DOHH2 (cell line): ENCODE measurements at regions not wholly inside any gene's neighbourhood (a gene's known extent, or its start where the extent isn't known, plus 50 kb on each side); places are given as distances from the start of the nearest gene placed in this dataset.

Source experiments
- H3F3A ChIP-seq: fragments of 200-600 bp; sonication (generic), shearing (Covaris generic); 2 replicates; pipeline ENCODE4 v1.6.0; 2016; ENCODE audit warnings: antibody characterized with exemption, mild to moderate bottlenecking; ENCODE audit not compliant: control insufficient read depth, insufficient read depth
- H3K27ac ChIP-seq: fragments of 200-600 bp; sonication (generic); 2 replicates; pipeline ENCODE4 v1.5.1; 2014; ENCODE audit warnings: low read depth, mild to moderate bottlenecking, low read length, moderate library complexity
- H3K27me3 ChIP-seq: fragments of 200-600 bp; sonication (generic); 2 replicates; pipeline ENCODE4 v1.6.1; 2014; ENCODE audit warnings: mild to moderate bottlenecking, low read length, mixed read lengths; ENCODE audit not compliant: control insufficient read depth
- H3K36me3 ChIP-seq: fragments of 200-600 bp; sonication (generic); 2 replicates; pipeline ENCODE4 v1.6.1; 2014; ENCODE audit warnings: mild to moderate bottlenecking, low read length, moderate library complexity, mixed read lengths; ENCODE audit not compliant: control insufficient read depth
- H3K4me1 ChIP-seq: fragments of 200-600 bp; sonication (generic); 2 replicates; pipeline ENCODE4 v1.6.1; 2014; ENCODE audit warnings: mild to moderate bottlenecking, low read length, mixed read lengths; ENCODE audit not compliant: control insufficient read depth
- H3K4me2 ChIP-seq: fragments of 200-600 bp; sonication (generic); 2 replicates; pipeline ENCODE4 v1.6.0; 2014; ENCODE audit warnings: mild to moderate bottlenecking, low read length, moderate library complexity
- H3K4me3 ChIP-seq: fragments of 200-600 bp; sonication (generic); 2 replicates; pipeline ENCODE4 v1.5.1; 2014; ENCODE audit warnings: mild to moderate bottlenecking, low read length, mixed read lengths
- H3K79me2 ChIP-seq: fragments of 200-600 bp; sonication (generic); 2 replicates; pipeline ENCODE4 v1.6.1; 2014; ENCODE audit warnings: mild to moderate bottlenecking, low read length, mixed read lengths; ENCODE audit not compliant: control insufficient read depth
- H3K9me2 ChIP-seq: fragments of 200-600 bp; sonication (generic); replicated peaks from 2 replicates; pipeline ENCODE4 v1.6.1; 2014; ENCODE audit warnings: mild to moderate bottlenecking, low read length, mixed read lengths; ENCODE audit not compliant: control insufficient read depth
- H3K9me3 ChIP-seq: fragments of 200-600 bp; sonication (generic); 2 replicates; pipeline ENCODE4 v1.6.1; 2014; ENCODE audit warnings: antibody characterized with exemption, low read length, mixed read lengths; ENCODE audit not compliant: control insufficient read depth, insufficient read depth
- H4K20me1 ChIP-seq: fragments of 200-600 bp; sonication (generic); 2 replicates; pipeline ENCODE4 v1.6.0; 2014; ENCODE audit warnings: low read depth, mild to moderate bottlenecking, antibody characterized with exemption, low read length, moderate library complexity; ENCODE audit not compliant: control insufficient read depth, insufficient read depth
- EZH2phosphoT487 ChIP-seq: fragments of 200-600 bp; sonication (generic); IDR thresholded peaks from 2 replicates; pipeline ENCODE4 v1.6.1; 2017; ENCODE audit warnings: borderline replicate concordance, mild to moderate bottlenecking, antibody characterized with exemption, low read length, moderate library complexity, mixed read lengths
- TF ChIP-seq, protein P1 (sequence below): fragments of 200-600 bp; sonication (generic); IDR thresholded peaks from one replicate; pipeline ENCODE4 v1.5.1; 2014; ENCODE audit warnings: antibody characterized with exemption, mild to moderate bottlenecking, low read depth, low read length; ENCODE audit not compliant: poor library complexity, severe bottlenecking

- H3K9me3 ChIP-seq = no peaks in the 10 kb centered on the region; the same call in 1 of the 2 replicates
- TF ChIP-seq, protein P1, sequence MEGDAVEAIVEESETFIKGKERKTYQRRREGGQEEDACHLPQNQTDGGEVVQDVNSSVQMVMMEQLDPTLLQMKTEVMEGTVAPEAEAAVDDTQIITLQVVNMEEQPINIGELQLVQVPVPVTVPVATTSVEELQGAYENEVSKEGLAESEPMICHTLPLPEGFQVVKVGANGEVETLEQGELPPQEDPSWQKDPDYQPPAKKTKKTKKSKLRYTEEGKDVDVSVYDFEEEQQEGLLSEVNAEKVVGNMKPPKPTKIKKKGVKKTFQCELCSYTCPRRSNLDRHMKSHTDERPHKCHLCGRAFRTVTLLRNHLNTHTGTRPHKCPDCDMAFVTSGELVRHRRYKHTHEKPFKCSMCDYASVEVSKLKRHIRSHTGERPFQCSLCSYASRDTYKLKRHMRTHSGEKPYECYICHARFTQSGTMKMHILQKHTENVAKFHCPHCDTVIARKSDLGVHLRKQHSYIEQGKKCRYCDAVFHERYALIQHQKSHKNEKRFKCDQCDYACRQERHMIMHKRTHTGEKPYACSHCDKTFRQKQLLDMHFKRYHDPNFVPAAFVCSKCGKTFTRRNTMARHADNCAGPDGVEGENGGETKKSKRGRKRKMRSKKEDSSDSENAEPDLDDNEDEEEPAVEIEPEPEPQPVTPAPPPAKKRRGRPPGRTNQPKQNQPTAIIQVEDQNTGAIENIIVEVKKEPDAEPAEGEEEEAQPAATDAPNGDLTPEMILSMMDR = no peak
- TF ChIP-seq EZH2phosphoT487 = no peak
- no peaks in the 10 kb centered on the region for H4K20me1 ChIP-seq
- no peaks in the 10 kb centered on the region for H3F3A ChIP-seq
- H3K4me2 ChIP-seq = no peak overlapping the region
- no peaks in the 10 kb centered on the region for H3K9me2 ChIP-seq
- no peaks in the 10 kb centered on the region for H3K36me3 ChIP-seq
- H3K4me3 ChIP-seq = no peak overlapping the region
- H3K27me3 ChIP-seq = no peaks in the 10 kb centered on the region
- H3K27ac ChIP-seq = no peak overlapping the region
- no peaks in the 10 kb centered on the region for H3K79me2 ChIP-seq
- no peaks in the 10 kb centered on the region for H3K4me1 ChIP-seq
Measured at GRCh38 chr2:116842164-116842563, 972.3 kb upstream of the DDX18 start.

- Histone ChIP-seq H3K27ac (no peak overlapping the region), H3K4me1 (no peaks in the 10 kb centered on the region), H3K27me3 (no peaks in the 10 kb centered on the region), H3K4me3 (no peak overlapping the region), H3F3A (no peaks in the 10 kb centered on the region), H4K20me1 (no peaks in the 10 kb centered on the region), H3K36me3 (no peaks in the 10 kb centered on the region), H3K79me2 (no peaks in the 10 kb centered on the region), H3K9me2 (no peaks in the 10 kb centered on the region), H3K4me2 (no peak overlapping the region), H3K9me3 (no peaks in the 10 kb centered on the region)
- TF ChIP-seq, protein P1 = no peak
- TF ChIP-seq EZH2phosphoT487 = no peak
Measured at GRCh38 chr2:116859708-116860107, 954.8 kb upstream of the DDX18 start.

- Histone ChIP-seq H3K27ac (no peak overlapping the region), H3K27me3 (no peaks in the 10 kb centered on the region), H3K9me3 (no peaks in the 10 kb centered on the region; the same call in 1 of the 2 replicates), H3K9me2 (no peaks in the 10 kb centered on the region), H3F3A (no peaks in the 10 kb centered on the region), H3K4me1 (no peaks in the 10 kb centered on the region), H3K36me3 (no peaks in the 10 kb centered on the region), H4K20me1 (no peaks in the 10 kb centered on the region), H3K79me2 (no peaks in the 10 kb centered on the region), H3K4me3 (no peak overlapping the region), H3K4me2 (no peak overlapping the region)
- TF ChIP-seq, protein P1 = no peak
- TF ChIP-seq EZH2phosphoT487 = no peak
Measured at GRCh38 chr2:116874021-116874420, 940.5 kb upstream of the DDX18 start.
